Fibroblast of mammary gland (primary cell): ENCODE measurements at regions not wholly inside any gene's neighbourhood (a gene's known extent, or its start where the extent isn't known, plus 50 kb on each side); places are given as distances from the start of the nearest gene placed in this dataset.

ENCODE experiments used
- DNase-seq: peaks from one replicate; pipeline ENCODE4 v3.0.0-alpha.2; 2010; ENCODE audit warnings: low read depth
- H3K4me3 ChIP-seq: 2 replicates; pipeline ENCODE4 v1.5.1; 2011; ENCODE audit warnings: low read depth, mild to moderate bottlenecking, low read length, moderate library complexity; ENCODE audit not compliant: control insufficient read depth
- CTCF ChIP-seq: conservative IDR thresholded peaks from 2 replicates; pipeline ENCODE4 v1.5.1; 2011; ENCODE audit warnings: low read depth, low read length, inconsistent platforms; ENCODE audit not compliant: control insufficient read depth, insufficient read depth

GRCh38 chr18:55657572-55658331, 69.8 kb upstream of the TCF4 start:
- no peak overlapping the region for H3K4me3 ChIP-seq
- no peak for TF ChIP-seq CTCF
- DNase-seq, result no peak

- DNase-seq, result no peak
- no peak overlapping the region for H3K4me3 ChIP-seq
- TF ChIP-seq CTCF, result no peak
Measured at GRCh38 chr18:55654986-55655385, 67.0 kb upstream of the TCF4 start.

GRCh38 chr18:55651236-55651635, 63.2 kb upstream of the TCF4 start:
- H3K4me3 ChIP-seq, result no peak overlapping the region
- peak; percentile 22 for DNase-seq
- no peak for TF ChIP-seq CTCF

GRCh38 chr18:55650363-55650870, 62.4 kb upstream of the TCF4 start:
- DNase-seq, result no peak

GRCh38 chr18:55647331-55647730, 59.3 kb upstream of the TCF4 start:
- no peak for TF ChIP-seq CTCF
- no peak overlapping the region for H3K4me3 ChIP-seq
- no peak for DNase-seq

More at GRCh38 chr18:55650363-55650870, 62.4 kb upstream of the TCF4 start:
- TF ChIP-seq CTCF, result no peak
- H3K4me3 ChIP-seq, result no peak overlapping the region

- no peak for TF ChIP-seq CTCF
- DNase-seq, result no peak
- no peak overlapping the region for H3K4me3 ChIP-seq
Measured at GRCh38 chr18:55642191-55642590, 54.2 kb upstream of the TCF4 start.
